ENCODE measurements at regions not wholly inside any gene's neighbourhood (a gene's known extent, or its start where the extent isn't known, plus 50 kb on each side); places are given as distances from the start of the nearest gene placed in this dataset.

- DNase-seq = no peak
Observed at GRCh38 chr6:8764733-8765132, 329.4 kb upstream of the SLC35B3 start.

GRCh38 chr6:8760951-8761350, 325.6 kb upstream of the SLC35B3 start:
- no peak for DNase-seq

GRCh38 chr6:8758412-8758811, 323.1 kb upstream of the SLC35B3 start:
- no peak for DNase-seq

- DNase-seq = no peak
Observed at GRCh38 chr6:8750627-8751026, 315.3 kb upstream of the SLC35B3 start.

GRCh38 chr6:8749465-8749864, 314.1 kb upstream of the SLC35B3 start:
- no peak for DNase-seq

GRCh38 chr6:8743170-8743745, 307.9 kb upstream of the SLC35B3 start:
- DNase-seq = no peak

- DNase-seq = no peak
Observed at GRCh38 chr6:8739454-8739853, 304.1 kb upstream of the SLC35B3 start.

- no peak for DNase-seq
Observed at GRCh38 chr6:8738951-8739350, 303.6 kb upstream of the SLC35B3 start.

- DNase-seq = no peak
Observed at GRCh38 chr6:8736156-8736895, 301.0 kb upstream of the SLC35B3 start.

- DNase-seq = no peak
Observed at GRCh38 chr6:8733879-8734278, 298.5 kb upstream of the SLC35B3 start.

GRCh38 chr6:8731874-8732273, 296.5 kb upstream of the SLC35B3 start:
- DNase-seq = no peak

- no peak for DNase-seq
Observed at GRCh38 chr6:8710668-8711431, 275.5 kb upstream of the SLC35B3 start.

- DNase-seq = no peak
Observed at GRCh38 chr6:8707956-8708772, 272.8 kb upstream of the SLC35B3 start.

- DNase-seq = no peak
Observed at GRCh38 chr6:8707369-8707768, 272.0 kb upstream of the SLC35B3 start.

- no peak for DNase-seq
Observed at GRCh38 chr6:8705435-8706020, 270.2 kb upstream of the SLC35B3 start.

- DNase-seq = no peak
Observed at GRCh38 chr6:8703059-8703458, 267.7 kb upstream of the SLC35B3 start.

- no peak for DNase-seq
Observed at GRCh38 chr6:8688821-8689220, 253.5 kb upstream of the SLC35B3 start.

GRCh38 chr6:8686077-8686476, 250.7 kb upstream of the SLC35B3 start:
- no peak for DNase-seq

- no peak for DNase-seq
Observed at GRCh38 chr6:8683204-8683603, 247.9 kb upstream of the SLC35B3 start.

- no peak for DNase-seq
Observed at GRCh38 chr6:8679823-8680222, 244.5 kb upstream of the SLC35B3 start.

GRCh38 chr6:8678466-8678865, 243.1 kb upstream of the SLC35B3 start:
- DNase-seq = no peak

GRCh38 chr6:8674126-8674525, 238.8 kb upstream of the SLC35B3 start:
- no peak for DNase-seq

GRCh38 chr6:8672882-8673281, 237.5 kb upstream of the SLC35B3 start:
- no peak for DNase-seq
